GM21576 (cell line): ENCODE measurements at regions not wholly inside any gene's neighbourhood (a gene's known extent, or its start where the extent isn't known, plus 50 kb on each side); places are given as distances from the start of the nearest gene placed in this dataset.
A peak's percentile ranks its signal among the peaks of the same experiment; 100 is the strongest.
"Not testable (repeated sequence)": the region's sequence is repeated elsewhere in the genome, so short reads cannot be mapped to it uniquely, and the experiment has no call there.

Source experiments
- ATAC-seq: cut with Tn5 transposase; IDR thresholded peaks from one replicate; pipeline ENCODE4 v1.9.1; 2021; ENCODE audit warnings: mild to moderate bottlenecking, moderate library complexity; ENCODE audit not compliant: unreplicated experiment

DNA sequence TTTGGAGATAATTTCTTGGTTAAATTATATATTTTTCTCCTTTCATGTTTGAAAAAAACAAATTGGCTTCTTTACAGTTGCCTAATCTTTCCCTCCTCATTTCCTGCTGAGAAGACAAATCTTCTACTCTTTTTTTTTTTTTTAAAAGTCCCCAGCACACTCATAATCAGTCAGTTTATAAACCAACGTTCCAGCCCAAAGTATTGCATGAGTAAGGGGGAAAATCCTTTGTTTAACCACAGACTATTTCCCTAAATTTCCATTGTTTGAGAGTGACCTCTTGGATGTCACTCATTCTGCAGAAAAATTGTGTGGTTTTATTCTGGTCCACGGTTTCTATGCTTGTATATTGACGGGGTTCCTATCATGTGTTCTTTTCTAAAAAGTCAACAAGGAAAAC lies 55.1 kb upstream of the TLR4 start:
- ATAC-seq: no peak

DNA sequence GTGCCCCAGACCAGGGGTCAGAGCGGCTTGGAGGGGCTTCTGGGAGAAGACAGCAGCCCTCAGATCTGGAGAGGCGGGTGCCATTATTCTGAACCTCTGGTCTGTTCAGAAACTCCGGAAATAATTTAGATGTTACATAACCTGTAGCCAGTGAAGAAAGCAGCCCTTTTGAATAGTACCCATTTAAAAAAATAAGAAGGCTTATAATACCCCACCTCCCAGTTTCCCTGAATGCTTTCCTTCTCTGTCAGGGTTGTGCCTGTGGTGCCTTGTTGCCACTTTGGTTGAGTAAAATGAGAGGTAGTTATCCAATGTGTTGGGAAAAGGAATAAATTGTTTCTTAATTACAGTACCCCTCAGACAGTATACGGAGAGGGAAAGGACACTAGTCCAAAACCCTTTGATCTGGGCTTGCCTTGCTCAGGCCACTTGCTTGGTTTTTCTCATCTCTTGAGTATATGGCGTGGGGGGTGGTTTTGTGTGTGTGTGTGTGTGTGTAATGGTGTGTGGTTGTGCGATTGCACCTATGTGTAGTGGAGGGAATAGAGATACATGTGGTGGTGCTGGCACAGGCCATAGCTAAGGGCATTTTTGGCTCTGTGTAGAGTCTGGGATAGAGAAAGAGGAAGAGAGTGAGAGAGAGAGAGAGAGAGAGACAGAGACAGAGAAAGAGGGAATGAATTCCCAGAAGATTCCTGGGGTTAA lies 59.1 kb upstream of the TLR4 start:
- ATAC-seq: no peak

DNA sequence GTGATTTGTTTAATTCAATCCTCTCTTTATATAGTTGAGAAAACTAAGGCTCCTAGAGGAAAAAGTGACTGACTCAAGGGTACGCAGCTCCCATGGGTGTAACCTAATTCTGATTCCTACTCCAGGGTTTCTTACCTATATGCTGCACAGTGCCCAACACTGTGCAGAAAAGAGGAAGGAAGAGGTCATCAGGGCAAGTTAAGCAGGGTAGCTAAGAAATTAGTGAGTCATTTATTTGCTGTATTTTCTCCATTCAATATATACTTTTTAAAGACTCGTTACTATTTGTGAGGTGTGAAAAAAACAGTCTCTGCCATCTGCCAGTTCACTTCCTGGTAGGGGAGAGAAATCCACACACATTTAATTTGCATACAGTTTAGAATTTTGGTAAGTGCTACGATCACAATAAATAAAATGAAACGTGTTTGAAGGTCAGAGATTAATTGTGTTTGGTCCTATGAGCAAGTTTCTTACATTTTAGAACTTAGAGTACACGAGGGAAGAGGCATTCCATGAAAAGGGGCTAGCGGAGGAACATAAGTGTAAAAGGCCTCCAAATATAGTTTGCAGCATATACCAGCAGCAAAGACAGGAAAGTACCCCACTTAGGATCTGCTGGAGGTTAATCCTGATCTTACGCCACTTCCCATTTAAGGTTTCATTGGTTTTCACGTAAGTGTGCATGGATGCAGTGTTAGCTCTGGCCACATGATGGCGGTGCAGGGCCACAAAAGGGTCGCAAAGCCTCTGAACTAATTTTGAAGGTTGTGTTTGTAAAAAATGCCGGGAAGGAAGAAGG lies 59.9 kb upstream of the TLR4 start:
- ATAC-seq: peak; percentile 82

DNA sequence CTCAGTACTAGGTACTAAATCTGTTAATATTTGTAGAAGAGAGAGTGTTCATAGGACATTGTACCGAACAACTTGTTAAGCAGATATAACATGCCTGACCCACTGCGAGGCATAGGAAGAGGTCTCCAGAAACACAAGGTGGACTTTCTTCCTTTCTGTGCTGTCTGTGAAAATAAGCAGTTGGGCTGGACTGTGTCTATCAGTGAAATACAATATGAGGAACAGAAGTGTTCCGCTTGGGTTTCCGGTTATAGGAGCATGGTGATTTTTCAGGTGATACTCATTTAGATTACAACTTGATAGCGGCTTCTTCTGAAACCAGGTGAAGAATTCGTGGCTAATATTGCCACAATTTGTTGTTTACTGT lies 60.9 kb upstream of the TLR4 start:
- no peak for ATAC-seq

DNA sequence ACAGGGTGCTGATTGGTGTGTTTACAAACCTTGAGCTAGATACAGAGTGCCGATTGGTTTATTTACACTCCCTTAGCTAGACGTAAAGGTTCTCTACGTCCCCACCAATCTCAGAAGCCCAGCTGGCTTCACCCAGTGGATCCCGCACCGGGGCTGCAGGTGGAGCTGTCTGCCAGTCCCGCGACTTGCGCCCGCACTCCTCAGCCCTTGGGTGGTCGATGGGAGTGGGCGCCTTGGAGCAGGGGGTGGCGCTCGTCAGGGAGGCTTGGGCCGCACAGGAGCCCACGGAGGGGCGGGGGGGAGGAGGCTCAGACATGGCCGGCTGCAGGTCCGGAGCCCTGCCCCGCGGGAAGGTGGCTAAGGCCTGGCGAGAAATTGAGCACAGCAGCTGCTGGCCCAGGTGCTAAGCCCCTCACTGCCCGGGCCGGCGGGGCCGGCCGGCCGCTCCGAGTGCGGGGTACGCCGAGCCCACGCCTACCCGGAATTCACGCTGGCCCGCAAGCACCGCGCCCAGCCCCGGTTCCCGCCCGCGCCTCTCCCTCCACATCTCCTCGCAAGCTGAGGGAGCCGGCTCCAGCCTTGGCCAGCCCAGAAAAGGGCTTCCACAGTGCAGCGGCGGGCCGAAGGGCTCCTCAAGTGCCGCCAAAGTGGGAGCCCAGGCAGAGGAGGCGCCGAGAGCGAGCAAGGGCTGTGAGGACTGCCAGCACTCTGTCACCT lies 61.5 kb upstream of the TLR4 start:
- not testable (repeated sequence) for ATAC-seq

DNA sequence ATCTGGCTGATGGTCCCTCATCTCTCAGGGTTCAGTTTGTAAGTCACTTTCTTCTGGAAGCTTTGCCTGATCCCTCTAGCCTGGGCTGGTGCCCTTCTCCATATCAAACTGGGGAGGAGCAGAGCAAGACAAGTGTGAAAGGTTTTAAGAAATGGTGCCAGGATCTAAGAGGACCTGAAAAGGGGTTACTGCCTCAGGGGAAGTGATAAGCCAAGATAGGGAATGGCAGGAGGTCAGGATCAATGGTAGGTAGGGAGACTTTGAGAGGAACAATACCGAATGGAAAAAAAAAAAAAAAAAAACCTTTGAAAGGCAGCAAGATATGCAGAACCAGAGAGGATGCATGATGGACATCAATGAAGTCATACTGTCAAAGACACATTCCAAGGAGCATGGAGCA lies 67.5 kb upstream of the TLR4 start:
- ATAC-seq: no peak

DNA sequence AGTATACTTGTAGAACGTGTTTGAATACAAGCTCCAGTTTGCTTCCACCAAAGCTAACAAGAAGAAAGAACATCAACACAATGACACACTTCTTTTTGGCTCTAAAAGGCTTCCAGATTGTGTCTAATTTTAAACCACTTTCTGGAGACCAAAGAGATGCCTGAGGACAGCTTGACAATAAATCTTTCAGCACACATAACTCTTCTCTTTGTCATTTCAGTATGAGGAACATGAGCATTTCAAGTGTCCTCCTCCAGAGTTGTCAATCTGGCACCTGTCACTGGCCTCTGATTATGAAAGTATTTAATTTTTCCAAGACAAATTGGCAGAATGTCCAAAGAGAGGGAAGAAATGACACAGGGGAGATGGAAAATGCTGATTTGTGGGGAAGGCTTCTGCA lies 79.0 kb upstream of the TLR4 start:
- ATAC-seq: no peak

DNA sequence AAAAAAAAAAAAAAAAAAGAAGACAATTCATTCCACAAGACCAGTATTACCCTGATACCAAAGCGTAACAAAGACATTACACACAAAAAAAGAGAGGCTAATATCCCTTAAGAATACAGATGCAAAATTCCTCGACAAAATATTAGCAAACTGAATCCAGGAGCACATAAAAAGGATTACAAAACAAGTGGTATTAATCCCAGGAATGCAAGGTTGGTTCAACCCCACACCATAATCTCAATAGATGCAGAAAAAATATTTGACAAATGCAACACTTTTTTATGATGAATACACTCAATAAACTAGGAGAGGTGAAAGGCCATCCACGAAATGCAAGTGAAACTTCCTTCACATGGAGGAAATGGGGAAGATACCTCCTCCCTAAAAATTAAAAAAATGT lies 80.1 kb upstream of the TLR4 start:
- no peak for ATAC-seq

DNA sequence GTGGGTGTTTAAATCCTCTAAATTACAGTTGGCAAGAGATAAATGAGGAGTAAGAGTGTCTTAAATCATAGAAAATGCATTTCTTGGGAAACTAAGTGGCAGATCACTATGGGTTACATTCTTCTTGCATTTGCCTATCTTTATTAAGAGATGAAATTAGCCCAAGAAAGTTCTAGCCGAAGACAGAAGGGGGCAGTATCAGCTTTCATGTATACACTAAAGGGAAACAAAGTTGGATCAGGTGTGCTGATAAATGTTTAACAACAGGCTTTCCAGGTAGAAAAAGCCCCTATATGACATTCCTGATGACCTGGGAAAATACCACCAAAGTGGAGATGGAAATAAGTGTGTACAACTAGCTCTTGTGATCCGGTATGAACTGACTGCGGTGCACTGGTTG lies 81.9 kb upstream of the TLR4 start:
- no peak for ATAC-seq

DNA sequence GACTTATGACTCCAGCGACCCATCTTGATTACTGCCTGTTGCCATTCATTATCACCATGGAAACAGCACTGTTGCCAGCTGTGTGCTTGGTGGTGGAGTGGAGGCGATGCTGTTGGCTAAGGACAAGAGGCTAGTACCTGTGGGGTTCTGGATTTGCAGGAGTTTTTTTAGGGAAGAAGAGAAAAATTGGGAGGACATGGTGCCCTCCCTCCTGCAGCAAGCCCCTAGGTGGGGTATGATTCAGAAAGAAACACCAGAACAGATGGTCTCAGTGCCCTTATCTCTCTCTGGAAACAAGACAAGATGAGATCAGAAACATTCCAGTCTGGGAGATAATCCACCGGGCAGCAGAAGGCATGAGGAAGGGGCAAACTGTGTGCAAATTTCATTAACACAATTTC lies 87.8 kb upstream of the TLR4 start:
- no peak for ATAC-seq

DNA sequence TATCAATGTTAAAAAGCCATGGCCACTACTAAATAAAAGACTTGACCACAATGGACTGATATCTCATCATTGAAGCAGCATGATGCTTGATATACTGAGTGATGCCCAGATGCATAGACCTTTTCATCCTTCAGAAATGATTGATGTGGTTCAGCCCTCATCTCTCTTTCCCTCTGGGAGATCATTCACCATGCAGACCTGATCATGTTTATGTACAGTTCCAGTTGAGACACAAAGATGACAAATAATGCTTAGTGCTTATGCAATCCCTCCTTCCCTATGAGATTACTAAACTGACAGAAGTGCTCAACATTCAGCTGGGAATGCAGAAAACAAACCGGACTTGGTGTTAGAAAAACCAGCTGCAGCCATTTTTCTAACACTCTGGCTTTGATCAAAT lies 91.9 kb upstream of the TLR4 start:
- ATAC-seq: no peak

DNA sequence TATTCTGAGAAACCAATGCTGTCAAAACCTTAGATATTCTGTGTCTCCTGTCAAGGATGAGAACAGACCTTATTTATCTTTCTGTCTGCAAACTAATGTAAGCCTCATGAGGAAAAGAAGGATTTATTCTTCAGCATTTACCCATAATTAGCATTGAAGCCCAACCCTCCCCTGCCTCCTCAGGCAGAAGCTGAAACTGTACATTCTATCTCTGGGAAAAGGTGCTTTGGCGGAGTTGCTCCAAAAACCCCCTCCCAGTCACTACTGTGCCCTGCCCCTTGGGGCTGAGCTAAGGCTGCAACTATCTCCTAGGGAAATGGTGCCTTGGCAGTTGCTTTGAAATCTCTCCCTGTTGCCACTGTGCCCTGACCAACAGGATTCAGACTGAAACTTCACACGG lies 106.2 kb upstream of the TLR4 start:
- ATAC-seq: no peak

DNA sequence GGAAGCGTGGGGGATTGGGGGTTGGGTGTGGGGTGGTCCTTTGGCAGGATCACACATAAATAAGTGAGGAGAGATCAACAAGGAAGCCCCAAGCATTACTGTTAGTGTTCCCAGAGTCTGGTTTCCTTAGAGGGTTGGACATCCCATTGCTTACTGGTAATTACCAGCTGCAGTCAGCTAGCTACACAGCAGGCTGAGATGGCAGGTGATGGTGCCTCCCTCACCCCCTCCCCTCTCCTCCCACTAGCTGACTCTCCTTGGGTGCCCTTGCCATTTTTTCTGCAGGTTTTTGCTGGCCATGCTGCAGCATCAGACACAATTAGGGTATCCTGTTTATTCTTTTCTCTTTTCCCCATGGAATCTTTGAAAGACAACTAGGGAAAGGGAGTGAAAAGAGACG lies 107.5 kb upstream of the TLR4 start:
- no peak for ATAC-seq

DNA sequence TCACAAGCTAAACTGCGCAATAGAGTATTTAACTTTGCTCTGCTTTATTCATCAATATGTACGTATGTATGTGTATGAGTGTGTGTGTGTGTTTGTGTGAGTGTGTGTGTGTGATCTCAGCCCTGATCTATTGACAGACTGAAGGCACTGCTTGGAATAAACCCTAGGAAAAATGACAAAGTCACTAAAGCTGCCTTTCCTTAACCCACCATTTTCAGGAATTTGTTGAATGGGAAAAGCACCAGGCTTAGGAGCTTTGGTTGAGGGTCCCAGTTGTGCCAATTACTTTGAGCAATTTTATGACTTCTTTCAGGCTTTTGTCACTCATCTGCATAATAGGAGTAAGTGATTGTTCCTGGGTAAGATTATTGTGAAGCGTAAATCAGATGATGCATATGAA lies 108.6 kb upstream of the TLR4 start:
- no peak for ATAC-seq

DNA sequence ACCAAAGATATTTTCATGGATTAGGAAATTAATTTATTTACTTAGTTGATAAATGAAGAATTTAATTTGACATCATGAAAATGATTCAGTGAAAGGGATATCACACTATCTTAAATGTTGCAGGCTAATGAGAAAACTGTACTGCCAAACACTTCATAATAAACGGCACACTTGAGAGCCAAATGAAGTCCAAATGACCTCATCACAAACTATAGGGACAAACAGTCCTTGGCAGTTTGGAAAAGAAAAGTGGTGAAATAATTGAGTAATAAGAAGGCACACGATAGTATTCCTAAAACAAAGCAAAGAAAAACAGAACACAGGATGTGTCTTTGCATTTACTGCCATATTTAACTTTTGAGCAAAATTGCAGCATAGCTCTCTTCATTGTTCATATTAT lies 116.9 kb upstream of the TLR4 start:
- no peak for ATAC-seq

DNA sequence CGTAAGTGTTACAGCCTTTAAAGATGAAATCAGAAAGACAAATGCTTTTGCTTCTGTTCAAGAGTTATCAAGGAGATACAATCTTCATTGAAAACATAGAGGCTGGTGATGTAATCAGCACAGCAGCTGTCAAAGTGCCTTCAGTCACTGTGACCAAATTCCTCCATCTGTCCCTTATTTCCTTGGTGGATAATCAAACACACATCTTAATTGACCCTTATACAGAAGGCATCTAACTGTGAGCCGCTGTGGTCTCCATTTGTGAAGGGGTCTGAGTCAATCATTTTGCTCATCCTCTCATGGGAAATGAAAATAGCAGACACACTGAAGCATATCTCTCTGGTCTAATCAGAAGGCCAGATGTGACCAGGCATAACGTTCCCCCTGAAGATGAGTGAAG lies 130.1 kb upstream of the TLR4 start:
- no peak for ATAC-seq

DNA sequence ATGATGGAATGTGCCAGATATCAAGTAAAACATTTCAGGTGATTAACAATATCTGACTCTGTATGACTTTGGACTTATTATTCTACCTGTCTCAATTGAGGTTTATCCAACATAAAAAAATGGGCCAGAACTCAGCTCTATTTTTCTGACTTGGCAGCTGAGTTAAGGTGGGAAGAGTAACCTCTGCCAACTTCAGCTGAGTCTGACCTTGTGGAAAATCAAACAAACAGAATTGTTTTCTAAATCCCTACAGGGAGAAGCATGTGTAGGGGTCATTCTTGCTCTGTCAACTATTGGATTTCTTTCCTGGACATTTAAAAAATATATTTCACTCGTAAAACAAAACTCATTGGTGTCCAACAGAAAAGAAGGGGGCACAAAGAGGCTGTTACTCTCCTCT lies 139.4 kb upstream of the TLR4 start:
- ATAC-seq: no peak

DNA sequence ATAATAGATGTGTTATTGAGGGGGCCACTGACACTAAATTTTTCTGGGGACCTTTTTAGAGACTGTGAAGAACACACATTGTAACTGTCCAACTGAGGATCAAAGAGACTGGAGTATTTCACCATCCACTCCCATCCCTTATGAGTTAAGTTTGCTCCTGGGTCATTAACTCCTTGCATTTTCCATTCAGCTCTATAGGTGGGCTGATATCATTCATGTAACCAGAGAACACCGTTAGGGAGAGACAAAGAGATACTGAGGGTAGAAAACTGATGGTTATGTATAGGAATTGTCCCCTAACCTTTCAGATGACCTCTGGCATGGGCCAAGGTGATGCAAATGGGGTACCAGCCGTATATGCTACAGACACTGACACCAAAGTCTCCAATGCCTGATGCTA lies 142.4 kb upstream of the TLR4 start:
- no peak for ATAC-seq

DNA sequence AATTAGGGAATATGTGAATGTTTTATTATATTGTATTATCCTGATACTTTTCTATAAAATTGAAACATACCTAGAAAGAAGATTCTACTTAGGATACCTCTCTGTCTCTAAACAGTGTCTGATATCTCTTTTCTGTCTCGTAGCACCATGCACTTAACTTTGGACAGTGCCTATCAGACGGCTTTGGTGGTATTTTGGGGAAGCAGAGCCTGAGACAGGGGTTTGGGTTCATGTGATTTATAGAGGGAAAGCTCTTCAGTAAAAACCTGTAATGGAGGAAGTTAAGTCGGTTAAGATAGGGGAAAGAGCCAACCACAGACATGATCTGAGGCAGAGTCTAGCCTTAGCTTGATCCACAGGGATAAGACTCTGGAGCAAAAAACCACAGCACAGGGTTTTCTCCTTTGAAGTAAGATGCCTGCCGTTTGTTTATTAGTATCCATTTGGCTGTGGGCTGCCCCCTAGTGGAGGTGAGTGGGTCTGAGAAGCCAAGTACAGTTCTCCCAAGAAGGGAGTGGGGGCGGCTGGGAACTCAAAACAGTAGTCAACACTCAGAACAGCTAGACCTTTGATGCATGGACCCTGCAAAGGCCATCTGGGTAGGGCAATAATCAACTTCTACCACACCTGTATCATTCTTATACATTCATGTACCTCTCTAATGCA lies 141.2 kb upstream of the ASTN2 start:
- peak; percentile 79 for ATAC-seq

DNA sequence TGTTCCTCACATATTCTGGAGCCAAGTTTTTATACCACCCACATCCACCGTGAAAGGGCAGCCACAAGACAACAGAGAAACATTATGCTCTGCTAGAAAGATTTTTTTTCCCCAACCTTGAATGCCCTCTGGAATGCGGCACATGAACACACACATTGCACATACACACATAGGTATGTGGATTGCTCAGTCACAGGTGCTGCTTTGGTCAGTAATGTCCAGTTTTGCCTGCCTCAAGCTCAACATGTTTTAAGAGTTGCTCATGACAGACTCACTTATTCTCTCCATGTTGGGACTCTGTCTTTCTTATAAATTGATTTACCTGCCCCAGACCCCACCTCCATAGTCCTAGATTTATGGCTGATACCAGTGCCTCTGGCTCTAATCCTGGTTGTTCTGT lies 138.0 kb upstream of the ASTN2 start:
- ATAC-seq: no peak

DNA sequence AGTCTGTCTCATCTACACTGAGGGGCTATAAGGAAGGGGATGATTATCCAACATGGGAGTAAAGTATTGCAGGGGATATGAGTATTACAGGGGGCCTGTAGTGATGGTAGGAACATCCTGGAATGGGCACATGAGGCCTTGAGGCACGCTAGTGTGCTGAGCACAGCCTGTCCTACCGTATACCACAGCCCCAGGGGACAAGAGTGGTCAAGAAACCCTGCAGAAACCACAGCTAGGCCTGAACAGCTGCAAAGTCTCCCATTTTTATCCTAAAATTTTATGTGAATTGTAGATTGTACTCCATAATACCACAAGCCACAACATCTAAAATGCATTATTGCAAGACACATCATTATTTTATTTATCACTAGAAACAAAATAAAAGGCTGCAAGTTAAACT lies 136.3 kb upstream of the ASTN2 start:
- ATAC-seq: no peak

DNA sequence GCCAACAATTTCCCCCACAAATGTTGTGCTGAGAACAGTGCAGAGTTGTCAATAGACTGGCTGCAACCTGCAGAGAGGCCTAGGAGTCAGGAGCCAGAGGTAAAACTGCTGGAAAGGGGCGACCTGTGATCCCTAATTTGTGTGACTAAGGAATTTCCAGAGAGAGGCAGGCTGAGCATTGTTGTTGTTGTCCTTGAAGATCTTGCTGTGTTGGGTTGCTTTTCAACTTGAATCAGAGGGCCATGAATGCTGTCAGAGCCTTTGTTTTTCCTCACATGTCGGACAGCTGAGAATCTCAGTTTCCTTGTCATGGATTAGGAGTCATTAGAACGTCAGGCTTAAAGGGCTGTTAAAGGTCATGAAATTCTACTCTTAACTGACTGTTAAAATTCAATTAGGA lies 134.6 kb upstream of the ASTN2 start:
- ATAC-seq: no peak
